ENCODE measurements at regions not wholly inside any gene's neighbourhood (a gene's known extent, or its start where the extent isn't known, plus 50 kb on each side); places are given as distances from the start of the nearest gene placed in this dataset.

- DNase-seq (ENCODE audit: low read depth in 3 of 3): no peak
Observed at GRCh38 chr2:128492966-128493811, 174.5 kb upstream of the HS6ST1 start.

GRCh38 chr2:128493880-128494279, 175.2 kb upstream of the HS6ST1 start:
- DNase-seq (ENCODE audit: low read depth in 3 of 3): no peak

GRCh38 chr2:128494307-128494639, 175.6 kb upstream of the HS6ST1 start:
- DNase-seq (ENCODE audit: low read depth in 3 of 3): no peak

GRCh38 chr2:128494640-128495321, 176.1 kb upstream of the HS6ST1 start:
- no peak for DNase-seq (ENCODE audit: low read depth in 3 of 3)

- DNase-seq (ENCODE audit: low read depth in 3 of 3): no peak
Observed at GRCh38 chr2:128495996-128496547, 177.4 kb upstream of the HS6ST1 start.

- no peak for DNase-seq (ENCODE audit: low read depth in 3 of 3)
Observed at GRCh38 chr2:128496700-128497099, 178.0 kb upstream of the HS6ST1 start.

GRCh38 chr2:128497461-128497860, 178.8 kb upstream of the HS6ST1 start:
- no peak for DNase-seq (ENCODE audit: low read depth in 3 of 3)

- DNase-seq (ENCODE audit: low read depth in 3 of 3): no peak
Observed at GRCh38 chr2:128498086-128498485, 179.4 kb upstream of the HS6ST1 start.

GRCh38 chr2:128498589-128498988, 179.9 kb upstream of the HS6ST1 start:
- no peak for DNase-seq (ENCODE audit: low read depth in 3 of 3)

GRCh38 chr2:128499367-128500137, 180.9 kb upstream of the HS6ST1 start:
- DNase-seq (ENCODE audit: low read depth in 3 of 3): no peak

- DNase-seq (ENCODE audit: low read depth in 3 of 3): no peak
Observed at GRCh38 chr2:128500138-128500800, 181.6 kb upstream of the HS6ST1 start.

GRCh38 chr2:128501006-128501690, 182.5 kb upstream of the HS6ST1 start:
- DNase-seq (ENCODE audit: low read depth in 3 of 3): no peak

GRCh38 chr2:128501700-128502099, 183.0 kb upstream of the HS6ST1 start:
- DNase-seq (ENCODE audit: low read depth in 3 of 3): no peak

DNA sequence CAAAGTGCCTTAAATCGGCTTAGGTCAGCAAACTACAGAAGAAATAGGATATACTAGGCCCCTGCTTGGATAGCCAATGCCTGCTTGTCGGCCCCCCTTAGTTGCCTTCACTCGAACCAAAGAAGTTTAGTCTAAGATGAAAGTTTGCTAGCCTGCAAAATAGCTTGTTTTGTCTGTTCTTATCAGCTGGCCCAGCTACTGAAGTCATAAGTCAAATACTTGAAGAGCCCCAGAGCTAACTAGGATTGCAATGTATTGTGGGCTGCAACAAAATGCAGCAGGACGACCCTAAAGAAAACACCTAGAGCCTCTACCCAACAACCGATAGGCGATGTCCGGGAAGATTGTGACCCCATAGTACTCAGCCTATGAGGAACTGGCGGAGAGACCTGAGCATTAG, 183.5 kb upstream of the HS6ST1 start:
- DNase-seq (ENCODE audit: low read depth in 3 of 3): no peak

- no peak for DNase-seq (ENCODE audit: low read depth in 3 of 3)
Observed at GRCh38 chr2:128502638-128503246, 184.1 kb upstream of the HS6ST1 start.

GRCh38 chr2:128503399-128504245, 185.0 kb upstream of the HS6ST1 start:
- no peak for DNase-seq (ENCODE audit: low read depth in 3 of 3)

- no peak for DNase-seq (ENCODE audit: low read depth in 3 of 3)
Observed at GRCh38 chr2:128504246-128505149, 185.8 kb upstream of the HS6ST1 start.

- no peak for DNase-seq (ENCODE audit: low read depth in 3 of 3)
Observed at GRCh38 chr2:128505150-128505490, 186.5 kb upstream of the HS6ST1 start.
